DND-41 (cell line): ENCODE measurements at regions not wholly inside any gene's neighbourhood (a gene's known extent, or its start where the extent isn't known, plus 50 kb on each side); places are given as distances from the start of the nearest gene placed in this dataset.

Source experiments
- EZH2 ChIP-seq: IDR thresholded peaks from 3 replicates; pipeline ENCODE4 v1.6.1; 2012; ENCODE audit warnings: borderline replicate concordance, low read depth, mild to moderate bottlenecking, moderate library complexity, low read length, inconsistent platforms; ENCODE audit not compliant: severe bottlenecking
- TF ChIP-seq, protein P1 (sequence below): IDR thresholded peaks from 2 replicates; pipeline ENCODE4 v1.5.1; 2012; ENCODE audit warnings: borderline replicate concordance, low read length, moderate library complexity, mild to moderate bottlenecking; ENCODE audit not compliant: poor library complexity, severe bottlenecking; ENCODE audit errors: extremely low read depth

DNA sequence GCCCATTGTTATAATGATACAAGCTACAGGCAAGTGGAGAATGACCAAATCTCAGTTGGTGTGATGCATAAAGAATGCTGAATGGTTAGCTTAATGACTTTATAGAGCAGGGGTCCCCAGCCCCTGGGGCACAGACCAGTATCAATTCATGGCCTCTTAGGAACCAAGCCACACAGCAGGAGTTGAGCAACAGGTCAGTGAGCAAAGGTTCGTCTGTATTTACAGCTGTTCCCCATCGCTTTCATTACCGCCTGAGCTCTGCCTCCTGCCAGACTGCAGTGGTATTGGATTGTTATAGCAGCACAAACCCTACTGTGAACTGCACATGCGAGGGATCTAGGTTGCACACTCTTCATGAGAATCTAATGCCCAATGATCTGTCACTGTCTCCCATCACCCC lies 114.0 kb upstream of the ZFHX3 start:
- TF ChIP-seq, protein P1, sequence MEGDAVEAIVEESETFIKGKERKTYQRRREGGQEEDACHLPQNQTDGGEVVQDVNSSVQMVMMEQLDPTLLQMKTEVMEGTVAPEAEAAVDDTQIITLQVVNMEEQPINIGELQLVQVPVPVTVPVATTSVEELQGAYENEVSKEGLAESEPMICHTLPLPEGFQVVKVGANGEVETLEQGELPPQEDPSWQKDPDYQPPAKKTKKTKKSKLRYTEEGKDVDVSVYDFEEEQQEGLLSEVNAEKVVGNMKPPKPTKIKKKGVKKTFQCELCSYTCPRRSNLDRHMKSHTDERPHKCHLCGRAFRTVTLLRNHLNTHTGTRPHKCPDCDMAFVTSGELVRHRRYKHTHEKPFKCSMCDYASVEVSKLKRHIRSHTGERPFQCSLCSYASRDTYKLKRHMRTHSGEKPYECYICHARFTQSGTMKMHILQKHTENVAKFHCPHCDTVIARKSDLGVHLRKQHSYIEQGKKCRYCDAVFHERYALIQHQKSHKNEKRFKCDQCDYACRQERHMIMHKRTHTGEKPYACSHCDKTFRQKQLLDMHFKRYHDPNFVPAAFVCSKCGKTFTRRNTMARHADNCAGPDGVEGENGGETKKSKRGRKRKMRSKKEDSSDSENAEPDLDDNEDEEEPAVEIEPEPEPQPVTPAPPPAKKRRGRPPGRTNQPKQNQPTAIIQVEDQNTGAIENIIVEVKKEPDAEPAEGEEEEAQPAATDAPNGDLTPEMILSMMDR: no peak
- TF ChIP-seq EZH2: no peak
